ENCODE measurements at regions not wholly inside any gene's neighbourhood (a gene's known extent, or its start where the extent isn't known, plus 50 kb on each side); places are given as distances from the start of the nearest gene placed in this dataset.

GRCh38 chr9:86747711-86748110 is 199.6 kb downstream of the GAS1 start (continued):
- no peak for TF ChIP-seq DEAF1 (CRISPR knock-in tag; IDR thresholded peaks at IDR 0.05)

GRCh38 chr9:86741311-86742208 is 205.7 kb downstream of the GAS1 start:
- no TSS peak for BruUV-seq (replicated peaks)
- intact Hi-C loops (cut with micrococcal nuclease) (no loop called here), in situ Hi-C loops (cut with MboI) (no loop called here)
- Histone ChIP-seq H3K4me2 (ENCODE audit: insufficient read depth, low read length) (no peak overlapping the region), H3K36me3 (ENCODE audit: control insufficient read depth, insufficient read depth, low read length) (no peaks in the 10 kb centered on the region), H3K27me3 (ENCODE audit: control insufficient read depth in 2 of 2, insufficient read depth in 2 of 2, low read length in 2 of 2) (no peaks in the 10 kb centered on the region), H3K79me2 (ENCODE audit: control insufficient read depth, insufficient read depth, low read length) (no peaks in the 10 kb centered on the region), H3K9me1 (ENCODE audit: control insufficient read depth, insufficient read depth, low read length) (no peaks in the 10 kb centered on the region), H3K4me1 (replicated peaks in 1 of 2; ENCODE audit: control insufficient read depth in 2 of 2, insufficient read depth in 2 of 2, low read length in 2 of 2) (no peaks in the 10 kb centered on the region), H2AFZ (ENCODE audit: low read depth, low read length) (no peak overlapping the region), H3K4me3 (no peak overlapping the region), H3K9ac (ENCODE audit: insufficient read depth in 1 of 2, low read depth in 2 of 2, low read length in 2 of 2) (no peak overlapping the region), H3K9me3 (replicated peaks; ENCODE audit: control insufficient read depth, insufficient read depth, low read depth, low read length) (no peaks in the 10 kb centered on the region), H4K20me1 (replicated peaks; ENCODE audit: control insufficient read depth, insufficient read depth, low read length) (no peaks in the 10 kb centered on the region), H3K27ac (ENCODE audit: extremely low read depth, low read depth, low read length) (no peak overlapping the region)
- ChIA-PET POLR2A (interaction anchor here (0.6 kb wide), 1 partner anchor 1075 kb away, joined by 3 read pairs; no protein-coding TSS in a partner anchor), CTCF (ENCODE audit: low intra/inter-chr PET ratio) (no interaction called here)
- no peak for FAIRE-seq
- no peak for DNase-seq (ENCODE audit: extremely low read depth in 1 of 4, low spot score in 3 of 4)
- WGBS (ENCODE audit: insufficient coverage, low coverage, missing lambda C conversion rate), result 0% methylated on average over 8 of the region's 8 CpGs
- no peak for ATAC-seq
- no peak for TF ChIP-seq ZNF75A (CRISPR knock-in tag; IDR thresholded peaks at IDR 0.05)
- TF ChIP-seq IRF2 (CRISPR knock-in tag; IDR thresholded peaks at IDR 0.05), result no peak
- TF ChIP-seq AFF4 (CRISPR knock-in tag; IDR thresholded peaks at IDR 0.05), result no peak
- TF ChIP-seq E4F1 (CRISPR knock-in tag; IDR thresholded peaks at IDR 0.05; ENCODE audit: borderline replicate concordance), result no peak
- no peak for TF ChIP-seq PCBP2 (IDR thresholded peaks at IDR 0.05; ENCODE audit: low read depth, low read length, poor library complexity, severe bottlenecking)
- no peak for TF ChIP-seq FOXJ2 (tag; IDR thresholded peaks at IDR 0.05)
- no peak for TF ChIP-seq FUS (optimal IDR thresholded peaks at IDR 0.05; ENCODE audit: low read depth, low read length)
- TF ChIP-seq NFRKB (IDR thresholded peaks at IDR 0.05; ENCODE audit: low read depth), result no peak
- no peak for TF ChIP-seq RBM14 (IDR thresholded peaks at IDR 0.05; ENCODE audit: borderline replicate concordance, insufficient read depth, low read depth, low read length)
- TF ChIP-seq NRF1 (conservative IDR thresholded peaks at IDR 0.05 in 1 of 2, IDR thresholded peaks at IDR 0.05 in 1 of 2), result no peak

All from K562 (cell line).